Stimulated activated CD4-positive, alpha-beta T cell treated with anti-CD3 and anti-CD28 coated beads, Interleukin-12 subunit alpha, Interleukin-12 subunit beta, amount 100 ng/mL, for 48 hours (primary cell): ENCODE measurements at regions not wholly inside any gene's neighbourhood (a gene's known extent, or its start where the extent isn't known, plus 50 kb on each side); places are given as distances from the start of the nearest gene placed in this dataset.

Experiments
- DNase-seq, 3 donors: peaks; one replicate each; pipeline ENCODE4 v3.0.0-alpha.2; 2020; ENCODE audit warnings: low read depth in 2 of 3, low spot score in 1 of 3

DNA sequence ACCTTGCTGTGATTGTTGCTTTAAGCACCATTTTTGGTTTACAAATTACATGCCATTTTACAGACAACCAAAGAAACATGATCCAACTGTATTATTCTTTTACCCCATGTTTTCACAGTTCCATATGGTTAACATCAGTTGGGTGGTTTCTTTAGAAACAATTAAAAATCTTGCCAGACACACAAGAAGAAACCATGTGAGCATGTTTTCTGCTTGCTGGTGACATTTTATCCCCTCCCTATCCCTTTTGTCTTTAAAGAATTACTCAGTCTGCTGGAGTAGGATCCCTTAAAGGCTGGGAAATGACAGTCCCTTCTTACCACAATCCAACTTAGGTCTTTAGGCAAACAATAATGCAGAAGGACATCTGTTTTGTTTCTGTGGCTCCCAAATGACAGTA, 121.8 kb upstream of the PLXNC1 start:
- DNase-seq, result no peak

DNA sequence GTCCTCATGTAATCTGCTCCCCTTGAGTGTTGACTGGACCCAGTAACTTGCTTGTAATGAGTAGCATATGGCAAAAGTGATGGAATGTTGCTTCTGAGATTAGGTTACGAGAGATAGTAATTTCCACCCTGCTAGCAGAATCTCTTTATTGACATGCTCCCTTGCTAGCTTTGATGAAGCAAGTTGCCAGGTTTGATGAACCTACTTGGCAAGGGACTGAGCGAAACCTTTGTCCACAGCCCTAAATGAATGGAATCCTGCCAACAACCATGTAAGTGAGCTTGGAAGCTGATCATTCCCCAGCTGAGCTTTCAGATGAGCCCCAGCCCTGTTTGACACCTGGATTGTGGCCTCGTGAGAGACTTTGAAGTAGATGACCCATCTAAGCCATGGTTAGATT, 120.8 kb upstream of the PLXNC1 start:
- DNase-seq, result no peak

DNA sequence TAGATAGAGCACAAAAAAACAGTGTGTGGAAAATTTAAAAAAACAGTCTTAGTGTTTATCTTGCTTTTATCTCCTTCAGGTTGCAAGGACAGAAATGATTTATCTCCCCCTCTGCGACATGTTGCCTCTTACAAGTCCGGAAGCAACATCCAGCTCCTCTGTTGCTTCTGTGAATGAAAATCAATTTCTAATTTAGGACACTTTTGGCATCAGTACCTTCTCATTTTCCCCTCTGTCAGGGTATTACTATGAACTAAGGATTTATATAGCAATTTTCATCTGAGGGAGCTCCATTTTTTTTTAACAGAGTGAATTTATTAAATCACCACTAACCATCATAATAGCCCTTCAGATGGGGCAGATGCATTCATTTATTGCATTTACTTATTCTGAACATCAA, 116.6 kb upstream of the PLXNC1 start:
- DNase-seq, result no peak

DNA sequence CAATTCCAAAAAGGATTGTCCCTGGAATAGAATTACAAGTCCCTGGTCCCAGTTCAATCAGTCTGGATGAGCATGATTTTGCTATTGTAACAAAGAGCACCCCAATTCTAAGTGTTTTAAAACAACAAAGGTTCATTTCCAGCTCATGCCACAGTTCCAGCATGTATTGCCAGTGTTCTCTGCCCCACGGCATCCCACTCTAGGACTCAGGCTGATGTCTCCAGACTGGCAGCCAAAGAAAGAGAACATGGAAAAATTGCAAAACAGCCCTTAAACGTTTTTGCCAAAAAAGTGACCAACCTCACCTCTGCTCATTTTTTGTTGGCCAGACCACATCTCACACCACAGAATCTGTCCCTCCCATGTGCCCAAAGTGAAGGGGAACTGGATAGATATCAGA, 116.0 kb upstream of the PLXNC1 start:
- DNase-seq, result no peak

GRCh38 chr12:94033101-94033500, 115.3 kb upstream of the PLXNC1 start:
- no peak for DNase-seq

GRCh38 chr12:94033784-94034183, 114.6 kb upstream of the PLXNC1 start:
- DNase-seq, result no peak

- DNase-seq, result no peak
These were observed 110.9 kb upstream of the PLXNC1 start for GRCh38 chr12:94037444-94037843.

GRCh38 chr12:94038605-94039004, 109.8 kb upstream of the PLXNC1 start:
- DNase-seq, result no peak

DNA sequence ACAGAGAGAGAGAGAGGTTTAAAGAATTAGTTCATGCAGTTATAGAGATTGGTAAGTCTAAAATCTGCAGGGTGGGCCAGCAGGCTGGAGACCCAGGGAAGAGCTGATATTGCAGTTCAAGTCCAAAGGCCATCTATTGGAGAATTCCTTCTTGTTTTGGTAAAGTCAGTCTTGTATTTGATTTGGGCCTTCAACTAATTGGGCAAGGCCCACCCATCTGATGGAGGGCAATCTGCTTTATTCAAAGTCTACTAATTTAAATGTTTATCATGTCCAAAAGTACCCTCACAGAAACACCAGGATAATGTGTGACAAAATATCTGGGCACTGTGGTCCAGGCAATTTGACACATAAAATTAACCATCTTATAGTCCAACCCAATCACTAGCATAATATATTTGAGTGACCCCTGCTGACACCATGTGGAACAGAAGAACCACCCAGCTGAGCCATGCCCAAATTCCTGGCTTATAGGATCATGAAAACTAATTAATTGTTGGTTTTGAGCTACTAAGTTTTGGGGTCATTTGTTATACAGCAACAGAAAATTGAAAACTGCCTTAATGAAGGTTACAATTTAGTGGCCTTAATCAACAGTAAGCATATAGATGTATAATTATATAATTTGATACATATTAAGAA, 109.1 kb upstream of the PLXNC1 start:
- no peak for DNase-seq

- no peak for DNase-seq
These were observed 108.5 kb upstream of the PLXNC1 start for GRCh38 chr12:94039914-94040313.

GRCh38 chr12:94041850-94042249, 106.5 kb upstream of the PLXNC1 start:
- DNase-seq, result no peak

GRCh38 chr12:94042321-94042720, 106.1 kb upstream of the PLXNC1 start:
- no peak for DNase-seq

GRCh38 chr12:94046626-94047410, 101.6 kb upstream of the PLXNC1 start:
- DNase-seq, result no peak

DNA sequence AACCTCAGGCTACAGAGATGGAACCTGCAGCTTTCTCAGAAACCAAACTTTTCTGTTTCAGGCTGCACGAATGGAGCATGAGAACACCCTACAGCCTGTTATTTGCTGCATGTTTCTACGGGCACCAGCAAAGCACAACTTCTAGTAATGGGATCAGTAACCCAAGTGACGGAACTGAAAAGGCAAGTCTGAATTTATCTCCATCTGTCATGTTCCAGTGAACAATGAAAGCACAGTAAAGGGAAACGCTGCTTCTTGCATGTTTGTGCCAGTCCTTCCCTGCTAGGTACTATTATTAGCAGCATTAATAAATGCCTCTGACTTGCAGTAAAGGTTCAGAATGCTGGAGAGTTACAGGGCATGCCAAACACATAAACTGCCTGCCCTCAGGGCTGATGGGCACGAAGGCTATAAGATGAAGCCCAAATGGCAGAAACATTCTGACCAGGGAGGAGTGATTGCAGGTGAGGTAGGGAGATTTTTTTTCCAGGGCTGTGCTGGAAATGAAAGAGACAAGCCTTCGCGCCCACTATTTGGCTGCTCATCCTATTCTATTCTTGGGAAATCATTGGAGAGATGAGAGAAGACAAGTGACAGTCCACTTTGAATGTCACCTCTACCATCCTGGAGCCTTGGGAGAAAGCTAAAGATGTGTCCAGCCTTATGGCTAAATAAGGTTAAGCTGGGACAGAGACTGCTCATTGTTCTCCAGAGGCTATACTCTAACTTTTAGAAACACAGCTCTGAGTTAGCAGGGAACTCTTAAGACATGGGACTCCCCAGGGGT, 100.4 kb upstream of the PLXNC1 start:
- no peak for DNase-seq

- DNase-seq, result no peak
These were observed 99.6 kb upstream of the PLXNC1 start for GRCh38 chr12:94048757-94049156.

DNA sequence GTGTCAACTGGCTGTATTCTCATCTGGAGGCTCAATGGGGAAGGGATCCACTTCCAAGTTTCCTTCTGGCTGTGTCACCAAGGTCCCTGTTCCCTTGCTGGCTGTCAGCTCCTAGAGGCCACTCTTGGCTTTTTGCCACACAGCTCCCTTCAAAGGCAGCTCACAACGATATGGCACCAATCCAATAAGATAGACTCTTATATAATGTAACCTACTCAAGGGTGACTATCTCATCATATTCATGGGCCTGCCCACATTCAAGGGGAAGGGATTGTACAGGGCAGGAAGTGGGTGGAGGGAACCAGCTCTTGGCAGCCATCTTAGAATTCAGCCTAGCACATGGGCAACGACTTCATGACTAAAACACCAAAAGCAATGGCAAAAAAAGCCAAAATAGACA, 98.7 kb upstream of the PLXNC1 start:
- DNase-seq, result no peak

GRCh38 chr12:94053676-94054075, 94.7 kb upstream of the PLXNC1 start:
- no peak for DNase-seq

- DNase-seq, result no peak
These were observed 92.8 kb upstream of the PLXNC1 start for GRCh38 chr12:94055528-94055927.

- no peak for DNase-seq
These were observed 91.8 kb upstream of the PLXNC1 start for GRCh38 chr12:94056419-94057158.

- DNase-seq, result no peak
These were observed 90.9 kb upstream of the PLXNC1 start for GRCh38 chr12:94057262-94058151.
